ENCODE measurements at regions not wholly inside any gene's neighbourhood (a gene's known extent, or its start where the extent isn't known, plus 50 kb on each side); places are given as distances from the start of the nearest gene placed in this dataset.

GRCh38 chr14:39582028-39582654 lies 149.9 kb upstream of the FBXO33 start:
- no peaks in the 10 kb centered on the region for H3K4me1 ChIP-seq
- no peaks in the 10 kb centered on the region for H3K9me3 ChIP-seq
- no peak for DNase-seq
- no peak for TF ChIP-seq CTCF (IDR thresholded peaks at IDR 0.05; ENCODE audit: low read depth, low read length)
- H3K4me3 ChIP-seq (ENCODE audit: low read depth, low read length) = no peak overlapping the region
- H3K36me3 ChIP-seq = no peaks in the 10 kb centered on the region
- H3K27me3 ChIP-seq = no peaks in the 10 kb centered on the region

- DNase-seq = no peak
- Histone ChIP-seq H3K27me3 (no peaks in the 10 kb centered on the region), H3K9me3 (no peaks in the 10 kb centered on the region), H3K4me1 (no peaks in the 10 kb centered on the region), H3K36me3 (no peaks in the 10 kb centered on the region), H3K4me3 (ENCODE audit: low read depth, low read length) (no peak overlapping the region)
- no peak; the same call in 1 of the 2 replicates for TF ChIP-seq CTCF (IDR thresholded peaks at IDR 0.05; ENCODE audit: low read depth, low read length)
These were observed 149.2 kb upstream of the FBXO33 start for GRCh38 chr14:39581474-39581873.

- Histone ChIP-seq H3K9me3 (no peaks in the 10 kb centered on the region), H3K27me3 (no peaks in the 10 kb centered on the region), H3K4me1 (no peaks in the 10 kb centered on the region), H3K4me3 (ENCODE audit: low read depth, low read length) (no peak overlapping the region), H3K36me3 (no peaks in the 10 kb centered on the region)
- no peak for DNase-seq
- TF ChIP-seq CTCF (IDR thresholded peaks at IDR 0.05; ENCODE audit: low read depth, low read length) = no peak
These were observed 148.5 kb upstream of the FBXO33 start for GRCh38 chr14:39580696-39581095.

GRCh38 chr14:39576736-39577135 lies 144.5 kb upstream of the FBXO33 start:
- H3K4me1 ChIP-seq = no peaks in the 10 kb centered on the region
- no peak for TF ChIP-seq CTCF (IDR thresholded peaks at IDR 0.05; ENCODE audit: low read depth, low read length)
- no peaks in the 10 kb centered on the region for H3K36me3 ChIP-seq
- no peaks in the 10 kb centered on the region for H3K9me3 ChIP-seq
- no peak for DNase-seq
- H3K27me3 ChIP-seq = no peaks in the 10 kb centered on the region
- no peak overlapping the region for H3K4me3 ChIP-seq (ENCODE audit: low read depth, low read length)

GRCh38 chr14:39576258-39576657 lies 144.0 kb upstream of the FBXO33 start:
- no peak overlapping the region for H3K4me3 ChIP-seq (ENCODE audit: low read depth, low read length)
- no peak for TF ChIP-seq CTCF (IDR thresholded peaks at IDR 0.05; ENCODE audit: low read depth, low read length)
- H3K36me3 ChIP-seq = no peaks in the 10 kb centered on the region
- no peaks in the 10 kb centered on the region for H3K27me3 ChIP-seq
- DNase-seq = no peak
- H3K9me3 ChIP-seq = no peaks in the 10 kb centered on the region
- no peaks in the 10 kb centered on the region for H3K4me1 ChIP-seq

- Histone ChIP-seq H3K9me3 (no peaks in the 10 kb centered on the region), H3K27me3 (no peaks in the 10 kb centered on the region), H3K4me1 (no peaks in the 10 kb centered on the region), H3K36me3 (no peaks in the 10 kb centered on the region), H3K4me3 (ENCODE audit: low read depth, low read length) (no peak overlapping the region)
- TF ChIP-seq CTCF (IDR thresholded peaks at IDR 0.05; ENCODE audit: low read depth, low read length) = no peak
- DNase-seq = no peak
These were observed 136.7 kb upstream of the FBXO33 start for GRCh38 chr14:39568809-39569538.

Measured in BE2C (cell line).